Epithelial cell of proximal tubule (primary cell): ENCODE measurements at regions not wholly inside any gene's neighbourhood (a gene's known extent, or its start where the extent isn't known, plus 50 kb on each side); places are given as distances from the start of the nearest gene placed in this dataset.

Experiments used
- DNase-seq: peaks from one replicate; pipeline ENCODE4 v3.0.0-alpha.2; 2011; ENCODE audit warnings: low read depth
- H3K4me3 ChIP-seq: 2 replicates; pipeline ENCODE4 v1.5.1; 2011; ENCODE audit warnings: low read depth, mild to moderate bottlenecking, low read length
- TF ChIP-seq, protein P1 (sequence below): conservative IDR thresholded peaks from 2 replicates; pipeline ENCODE4 v1.5.1; 2012; ENCODE audit warnings: low read depth, mild to moderate bottlenecking, low read length

DNA sequence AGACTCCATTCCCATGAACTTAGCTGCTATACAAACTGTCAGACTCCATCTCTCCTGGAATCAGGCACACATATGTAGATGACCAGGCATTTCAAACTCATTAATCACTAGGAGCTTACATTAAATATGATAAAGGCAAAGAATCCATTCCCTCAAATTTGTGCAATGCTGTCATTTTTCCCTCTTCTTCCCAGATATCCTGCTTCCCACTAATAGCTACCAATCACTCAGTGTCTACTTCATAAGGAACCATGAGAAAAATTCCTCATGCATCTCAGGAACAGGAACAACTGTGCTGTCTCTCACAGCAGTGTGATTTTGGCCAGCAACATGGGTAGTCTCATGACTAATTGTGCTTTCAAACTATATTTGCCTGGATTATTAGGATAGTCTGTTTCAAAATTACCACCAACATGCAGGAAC lies 133.9 kb downstream of the DKK1 start:
- no peak overlapping the region for H3K4me3 ChIP-seq
- DNase-seq: no peak
- TF ChIP-seq, protein P1, sequence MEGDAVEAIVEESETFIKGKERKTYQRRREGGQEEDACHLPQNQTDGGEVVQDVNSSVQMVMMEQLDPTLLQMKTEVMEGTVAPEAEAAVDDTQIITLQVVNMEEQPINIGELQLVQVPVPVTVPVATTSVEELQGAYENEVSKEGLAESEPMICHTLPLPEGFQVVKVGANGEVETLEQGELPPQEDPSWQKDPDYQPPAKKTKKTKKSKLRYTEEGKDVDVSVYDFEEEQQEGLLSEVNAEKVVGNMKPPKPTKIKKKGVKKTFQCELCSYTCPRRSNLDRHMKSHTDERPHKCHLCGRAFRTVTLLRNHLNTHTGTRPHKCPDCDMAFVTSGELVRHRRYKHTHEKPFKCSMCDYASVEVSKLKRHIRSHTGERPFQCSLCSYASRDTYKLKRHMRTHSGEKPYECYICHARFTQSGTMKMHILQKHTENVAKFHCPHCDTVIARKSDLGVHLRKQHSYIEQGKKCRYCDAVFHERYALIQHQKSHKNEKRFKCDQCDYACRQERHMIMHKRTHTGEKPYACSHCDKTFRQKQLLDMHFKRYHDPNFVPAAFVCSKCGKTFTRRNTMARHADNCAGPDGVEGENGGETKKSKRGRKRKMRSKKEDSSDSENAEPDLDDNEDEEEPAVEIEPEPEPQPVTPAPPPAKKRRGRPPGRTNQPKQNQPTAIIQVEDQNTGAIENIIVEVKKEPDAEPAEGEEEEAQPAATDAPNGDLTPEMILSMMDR: no peak

DNA sequence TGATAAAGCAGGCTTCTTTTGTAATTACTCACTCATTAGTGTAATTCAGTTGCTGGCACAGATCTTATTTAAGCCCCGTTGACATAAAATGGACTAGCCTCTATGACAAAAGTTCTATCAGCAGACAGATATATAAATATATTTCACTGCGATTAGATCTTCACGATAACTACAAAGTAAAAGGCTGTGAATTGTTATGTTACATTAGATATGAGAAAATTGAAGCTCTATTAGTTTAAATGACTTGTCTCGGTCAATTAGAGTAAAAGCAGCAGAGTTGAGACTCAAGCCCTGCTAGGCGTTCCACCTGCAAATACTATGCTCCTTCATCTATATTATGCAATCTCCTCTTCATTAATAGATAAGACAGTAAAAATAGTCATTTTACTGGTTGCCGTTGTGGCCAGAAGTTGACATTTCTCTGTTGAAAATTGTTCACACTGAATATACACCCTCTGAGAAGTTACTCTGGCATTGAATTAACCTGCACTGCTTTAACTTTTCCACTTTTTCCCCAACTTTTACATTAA lies 136.7 kb downstream of the DKK1 start:
- TF ChIP-seq, protein P1: no peak
- no peak for DNase-seq
- no peak overlapping the region for H3K4me3 ChIP-seq

DNA sequence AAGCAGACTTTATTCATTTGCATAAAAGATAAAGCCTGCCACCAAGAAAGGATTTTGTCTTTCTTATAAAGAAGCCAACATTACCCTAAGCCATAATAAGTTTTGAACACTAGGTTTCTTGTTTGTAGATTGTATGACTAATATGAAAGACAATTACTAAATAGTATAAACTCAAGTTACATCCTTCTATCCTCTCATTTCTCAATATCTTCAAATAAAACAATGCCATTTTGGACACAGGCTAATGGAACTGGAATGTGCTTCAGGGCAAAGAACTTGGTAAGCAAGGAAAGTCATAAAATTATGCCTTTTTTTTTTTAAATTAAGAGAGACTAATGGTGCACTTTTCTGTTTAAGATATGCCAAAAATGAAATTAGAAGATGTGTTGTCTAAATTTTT lies 137.7 kb downstream of the DKK1 start:
- no peak for DNase-seq
- TF ChIP-seq, protein P1: no peak
- no peak overlapping the region for H3K4me3 ChIP-seq

DNA sequence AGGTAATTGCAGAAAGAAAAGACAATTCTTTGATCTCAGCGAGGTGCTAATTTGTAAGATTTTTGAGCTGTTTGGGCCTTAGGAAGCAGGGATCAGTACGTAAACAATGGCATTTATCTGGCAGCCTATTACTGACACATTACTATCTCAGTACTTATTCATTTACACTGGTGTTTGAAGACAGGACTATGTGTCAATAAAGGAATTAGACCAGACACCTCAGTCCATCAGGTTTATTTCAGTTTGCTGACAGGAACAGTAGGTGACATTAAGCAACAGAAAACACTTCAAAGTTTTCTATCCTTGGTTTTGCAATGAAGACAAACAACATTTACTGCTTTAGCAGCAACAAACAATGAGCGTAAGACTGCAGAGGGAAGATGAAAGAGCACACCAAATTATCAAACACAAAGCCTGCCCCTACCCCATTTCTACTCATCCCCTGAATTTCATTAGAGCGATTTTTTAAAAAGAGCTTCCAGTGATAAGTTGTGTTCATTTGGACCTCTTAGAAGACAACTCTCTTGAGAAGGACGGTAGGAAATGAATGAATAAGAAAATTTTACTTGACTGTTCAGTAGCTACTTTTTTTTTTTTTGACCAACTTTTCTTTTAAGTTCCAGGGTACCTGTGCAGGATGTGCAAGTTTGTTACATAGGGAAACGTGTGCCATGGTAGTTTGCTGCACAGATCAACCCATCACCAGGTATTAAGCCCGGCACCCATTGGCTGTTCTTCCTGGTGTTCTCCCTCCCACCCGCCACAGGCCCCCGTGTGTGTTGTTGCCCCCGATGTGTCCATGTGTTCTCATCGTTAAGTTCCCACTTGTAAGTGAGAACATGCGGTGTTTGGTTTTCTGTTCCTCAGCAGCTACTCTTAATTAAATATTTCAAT lies 138.8 kb downstream of the DKK1 start:
- H3K4me3 ChIP-seq: no peak overlapping the region
- TF ChIP-seq, protein P1: no peak
- DNase-seq: no peak

DNA sequence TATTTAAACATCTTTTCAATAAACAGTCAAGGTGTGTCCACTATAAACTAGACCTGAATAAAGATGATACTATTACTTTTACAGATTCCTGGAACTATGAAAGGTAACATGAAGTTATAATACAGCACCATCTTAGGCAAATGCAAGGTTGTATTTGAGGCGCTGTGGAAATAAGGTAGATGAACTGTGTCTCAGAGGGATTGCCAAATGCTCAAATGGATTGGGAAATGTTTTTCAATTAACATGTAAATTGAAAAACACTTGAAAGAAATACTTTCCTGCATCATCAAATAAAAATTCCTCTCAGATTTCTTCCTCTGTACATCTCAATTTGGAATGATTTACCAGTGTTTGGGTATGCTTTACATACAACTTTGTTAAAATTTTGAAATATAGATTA lies 139.4 kb downstream of the DKK1 start:
- DNase-seq: no peak
- TF ChIP-seq, protein P1: no peak
- no peak overlapping the region for H3K4me3 ChIP-seq

DNA sequence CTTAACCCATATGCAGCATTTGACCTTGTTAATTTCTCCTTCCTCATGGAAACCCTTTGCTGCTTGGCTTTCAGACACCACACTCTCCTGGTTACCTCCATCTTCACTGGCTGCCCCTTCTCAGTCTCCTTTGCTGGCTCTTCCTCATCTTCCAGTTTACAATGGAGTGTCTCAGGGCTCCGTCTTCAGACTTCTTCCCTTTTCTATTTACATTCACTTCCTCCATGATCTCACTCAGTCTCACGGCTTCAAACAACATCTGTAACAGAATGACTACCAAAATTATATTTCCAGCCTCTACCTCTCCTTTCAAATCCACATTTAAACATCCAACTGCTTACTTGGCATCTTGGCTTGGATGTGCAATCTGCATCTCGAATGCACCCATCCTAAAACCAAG lies 140.4 kb downstream of the DKK1 start:
- H3K4me3 ChIP-seq: no peak overlapping the region
- no peak for DNase-seq
- TF ChIP-seq, protein P1: no peak
